ELR (cell line): ENCODE measurements at regions not wholly inside any gene's neighbourhood (a gene's known extent, or its start where the extent isn't known, plus 50 kb on each side); places are given as distances from the start of the nearest gene placed in this dataset.

ENCODE experiments used
- DNase-seq: peaks from one replicate; pipeline ENCODE4 v3.0.0-alpha.2; 2015; ENCODE audit warnings: low read depth

DNA sequence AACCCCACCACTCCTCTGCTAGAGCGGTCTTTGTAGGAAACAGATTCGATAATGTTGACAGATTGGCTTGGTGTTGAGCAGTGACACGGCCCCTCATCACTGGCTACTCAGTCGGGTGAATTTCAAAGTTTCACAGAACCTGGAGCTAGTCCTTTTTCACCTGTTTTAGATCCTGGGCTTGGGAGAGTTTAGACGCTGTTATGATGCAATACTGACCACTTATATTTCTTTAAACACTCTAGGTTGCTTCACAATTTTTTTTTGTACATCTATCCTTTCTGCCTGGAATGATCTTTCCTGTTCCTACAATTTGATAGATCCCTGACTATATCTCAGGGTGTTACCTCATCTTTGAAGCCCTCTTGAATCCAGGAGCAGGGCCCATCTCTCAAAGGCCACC, 97.1 kb upstream of the ATP10A start:
- no peak for DNase-seq

DNA sequence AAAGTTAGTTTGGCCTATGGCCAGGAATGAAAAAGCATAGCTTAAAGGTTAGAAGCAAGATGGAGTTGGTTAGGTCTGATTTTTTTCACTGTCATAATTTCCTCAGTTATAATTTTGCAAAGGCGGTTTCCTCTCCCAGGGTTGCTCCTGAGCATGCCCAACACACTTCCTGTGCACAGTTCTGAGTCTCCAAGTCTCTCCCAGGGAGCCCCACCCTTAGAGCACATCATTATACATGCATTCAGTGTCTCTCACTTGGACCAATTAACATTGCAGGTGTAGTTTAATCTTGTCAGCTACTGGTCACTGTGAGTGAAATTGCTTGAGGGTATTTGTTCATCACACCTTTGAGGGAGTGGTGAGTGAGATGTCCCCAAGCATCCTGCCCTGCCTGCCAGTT, 96.0 kb upstream of the ATP10A start:
- no peak for DNase-seq

GRCh38 chr15:25955628-25956027, 92.5 kb upstream of the ATP10A start:
- no peak for DNase-seq

- no peak for DNase-seq
Measured at GRCh38 chr15:25954398-25954797, 91.3 kb upstream of the ATP10A start.

- no peak for DNase-seq
Measured at GRCh38 chr15:25950014-25950413, 86.9 kb upstream of the ATP10A start.

- no peak for DNase-seq
Measured at GRCh38 chr15:25947323-25948314, 84.5 kb upstream of the ATP10A start.

GRCh38 chr15:25946241-25946805, 83.2 kb upstream of the ATP10A start:
- no peak for DNase-seq

DNA sequence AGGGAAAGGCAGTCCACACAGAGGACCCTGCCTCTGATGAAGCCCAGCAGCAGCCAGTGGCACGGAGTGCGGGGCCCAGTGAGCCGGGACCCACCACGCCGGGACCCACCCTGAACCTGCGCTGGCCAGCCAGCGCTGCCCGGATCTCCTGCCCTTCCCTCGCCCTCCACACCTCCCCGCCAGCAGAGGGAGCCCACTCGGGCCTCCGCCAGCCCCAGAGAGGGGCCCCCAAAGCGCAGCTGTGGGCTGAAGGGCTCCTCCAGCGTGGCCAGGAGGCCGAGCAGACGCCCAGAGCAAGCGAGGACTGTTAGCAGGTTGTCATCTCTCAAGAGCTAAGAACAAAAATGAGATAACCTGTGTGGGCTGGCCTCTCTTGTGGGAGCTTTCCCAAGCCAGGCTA, 81.3 kb upstream of the ATP10A start:
- DNase-seq, result no peak

GRCh38 chr15:25943831-25944230, 80.7 kb upstream of the ATP10A start:
- no peak for DNase-seq

GRCh38 chr15:25939122-25939521, 76.0 kb upstream of the ATP10A start:
- DNase-seq, result no peak

- no peak for DNase-seq
Measured at GRCh38 chr15:25937796-25938195, 74.7 kb upstream of the ATP10A start.

DNA sequence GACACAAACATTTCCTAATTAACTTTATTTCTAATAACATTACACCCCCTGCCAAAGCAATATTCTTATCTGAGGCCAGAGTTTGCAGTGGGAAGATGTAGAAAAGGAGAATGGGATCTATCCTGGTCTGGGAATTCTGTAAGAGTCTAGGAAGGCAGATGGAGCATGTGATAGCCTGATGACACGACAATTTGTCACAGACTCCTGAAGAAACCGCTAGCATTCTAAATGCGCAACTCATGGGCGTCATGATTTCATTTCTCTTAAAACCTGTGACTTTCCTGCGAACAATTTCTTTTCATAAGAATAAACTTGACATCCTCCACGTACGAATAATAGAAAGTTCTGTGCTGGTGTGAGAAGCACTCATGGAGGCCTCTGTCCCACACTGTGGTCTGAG, 72.9 kb upstream of the ATP10A start:
- DNase-seq, result no peak

DNA sequence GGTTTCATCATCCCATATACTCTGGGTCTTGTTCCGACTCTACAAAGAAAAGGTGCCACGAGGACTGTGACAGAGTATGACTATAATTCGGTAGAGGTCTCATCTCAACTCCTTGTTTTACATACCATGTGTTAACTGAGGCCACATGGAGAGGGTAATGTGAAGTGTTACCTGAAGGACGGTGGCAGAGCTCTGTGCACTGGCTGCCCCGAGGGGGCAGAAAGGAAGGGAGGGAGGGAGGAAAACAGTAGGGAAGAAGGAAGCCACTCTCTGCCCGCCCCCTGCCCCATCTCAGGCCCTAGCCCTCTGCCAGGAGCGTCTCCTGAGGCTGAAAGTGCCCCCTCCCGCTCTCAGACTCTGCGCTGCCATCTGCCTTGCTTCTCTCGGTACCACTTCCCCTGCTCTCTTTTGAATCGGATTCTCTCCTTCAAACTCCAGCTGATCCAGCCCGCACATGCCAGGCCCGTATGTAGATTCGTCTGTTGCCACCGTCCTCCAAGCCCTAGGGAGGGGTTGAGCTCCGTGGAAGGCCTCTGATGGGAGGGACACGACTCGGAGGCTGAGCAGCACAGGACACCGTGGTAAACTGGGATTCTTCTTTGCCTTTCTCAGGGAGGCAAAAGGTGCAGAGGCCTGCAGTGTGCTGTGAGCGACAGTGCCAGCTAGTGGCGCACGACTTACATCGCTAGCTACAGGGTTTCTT, 70.5 kb upstream of the ATP10A start:
- DNase-seq, result peak; percentile 3

DNA sequence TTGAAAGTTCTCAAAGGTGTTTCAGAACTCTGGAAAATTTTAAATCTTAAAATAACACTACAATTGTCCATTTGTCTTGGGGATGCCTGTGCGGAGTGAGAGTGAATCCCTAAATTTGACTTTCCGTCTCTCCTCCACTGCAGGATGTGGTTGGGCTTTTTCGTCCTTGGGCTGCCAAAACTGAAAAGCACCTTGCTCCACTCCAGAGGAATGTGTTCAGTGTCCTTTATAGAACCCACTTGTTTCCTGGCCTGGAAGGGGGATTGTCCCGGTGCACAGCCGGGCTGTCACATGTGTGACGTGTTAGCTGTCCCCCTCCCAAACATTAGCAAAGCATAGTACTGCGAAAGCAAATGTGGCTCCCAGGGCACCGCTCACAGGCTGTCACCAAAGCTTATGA, 69.6 kb upstream of the ATP10A start:
- no peak for DNase-seq

- DNase-seq, result no peak
Measured at GRCh38 chr15:25931851-25932250, 68.7 kb upstream of the ATP10A start.

DNA sequence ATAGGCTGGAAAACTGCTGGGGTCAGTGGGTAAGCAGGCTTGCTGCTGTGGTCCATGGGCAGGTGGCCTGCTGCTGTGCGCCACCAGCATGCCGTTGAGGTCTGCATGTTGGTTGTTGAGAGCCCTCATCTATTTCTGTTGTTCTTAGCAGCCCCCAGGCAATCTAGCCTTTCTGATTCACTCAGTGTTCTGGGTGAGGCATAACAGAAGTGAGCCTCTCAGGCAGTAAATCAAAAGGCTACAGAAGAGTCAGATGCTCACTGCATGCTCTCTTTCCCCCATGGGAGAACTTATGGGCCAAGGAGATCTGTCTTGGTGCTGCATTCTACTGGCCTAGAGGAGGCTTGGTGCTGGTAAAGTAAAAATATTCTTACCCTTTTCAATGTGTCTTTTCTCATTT, 67.8 kb upstream of the ATP10A start:
- no peak for DNase-seq
